GM19455 (cell line): ENCODE measurements at regions not wholly inside any gene's neighbourhood (a gene's known extent, or its start where the extent isn't known, plus 50 kb on each side); places are given as distances from the start of the nearest gene placed in this dataset.
"Not testable (repeated sequence)": the region's sequence is repeated elsewhere in the genome, so short reads cannot be mapped to it uniquely, and the experiment has no call there.

Experiments used
- ATAC-seq: cut with Tn5 transposase; IDR thresholded peaks from one replicate; pipeline ENCODE4 v1.9.1; 2021; ENCODE audit not compliant: unreplicated experiment

GRCh38 chr2:31736695-31737454 is 156.1 kb upstream of the SRD5A2 start:
- no peak for ATAC-seq

- ATAC-seq = no peak
Measured at GRCh38 chr2:31735716-31736115, 155.0 kb upstream of the SRD5A2 start.

GRCh38 chr2:31729442-31730092 is 148.8 kb upstream of the SRD5A2 start:
- ATAC-seq = no peak

DNA sequence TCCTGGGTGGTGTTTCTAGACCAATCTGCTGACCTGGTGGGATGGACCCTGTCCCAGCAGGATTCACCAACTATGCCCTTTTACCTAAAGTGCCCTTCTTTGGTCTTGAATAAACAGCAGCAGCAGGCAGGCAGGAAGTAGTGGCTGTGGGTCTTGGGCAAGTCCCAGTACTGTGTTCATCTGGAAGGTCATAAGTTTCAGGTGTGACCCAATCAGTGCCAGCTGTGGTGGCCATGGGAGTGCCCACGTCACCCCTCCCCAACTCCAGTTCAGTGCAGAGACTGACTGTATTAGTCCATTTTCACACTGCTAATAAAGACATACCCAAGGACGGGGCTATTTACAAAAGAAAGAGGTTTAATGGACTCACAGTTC is 148.3 kb upstream of the SRD5A2 start:
- ATAC-seq = no peak

GRCh38 chr2:31728406-31729064 is 147.8 kb upstream of the SRD5A2 start:
- ATAC-seq = no peak

DNA sequence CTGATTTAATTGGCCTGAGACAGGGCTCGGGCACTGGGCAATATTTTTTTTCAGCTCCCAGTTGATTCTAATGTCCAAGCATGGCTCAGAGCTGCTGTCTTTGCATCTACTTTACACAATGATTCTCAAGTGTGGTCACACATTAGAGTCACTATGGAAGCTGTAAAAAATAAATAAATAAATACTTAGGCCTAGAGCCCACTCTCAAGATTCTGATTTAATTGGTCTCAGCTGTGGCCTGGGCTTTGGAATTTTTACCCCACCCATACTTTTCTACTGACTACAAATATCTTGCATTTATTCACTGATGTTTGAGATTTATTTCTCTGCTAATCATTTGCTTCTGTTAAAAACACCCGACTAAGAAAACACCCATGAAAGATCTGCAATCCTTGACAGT is 145.7 kb upstream of the SRD5A2 start:
- no peak for ATAC-seq

DNA sequence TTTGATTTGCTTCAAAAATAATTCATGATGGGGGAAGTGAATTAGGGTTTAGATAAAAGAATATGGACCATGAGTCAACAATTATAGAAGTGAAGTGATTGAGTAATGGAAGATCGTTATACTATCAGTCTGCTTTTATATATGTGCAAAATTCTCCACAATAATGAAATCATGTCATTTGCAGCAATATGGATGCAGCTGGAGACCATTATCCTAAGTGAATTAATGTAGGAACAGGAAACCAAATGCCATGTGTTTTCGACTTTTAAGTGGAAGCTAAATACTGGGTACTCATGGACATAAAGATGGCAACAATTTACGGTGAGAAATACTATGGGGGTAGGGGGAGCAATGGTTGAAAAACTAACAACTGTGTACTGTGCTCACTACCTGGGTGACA is 144.7 kb upstream of the SRD5A2 start:
- no peak for ATAC-seq

GRCh38 chr2:31711737-31712136 is 131.0 kb upstream of the SRD5A2 start:
- no peak for ATAC-seq

GRCh38 chr2:31710121-31710520 is 129.4 kb upstream of the SRD5A2 start:
- no peak for ATAC-seq

DNA sequence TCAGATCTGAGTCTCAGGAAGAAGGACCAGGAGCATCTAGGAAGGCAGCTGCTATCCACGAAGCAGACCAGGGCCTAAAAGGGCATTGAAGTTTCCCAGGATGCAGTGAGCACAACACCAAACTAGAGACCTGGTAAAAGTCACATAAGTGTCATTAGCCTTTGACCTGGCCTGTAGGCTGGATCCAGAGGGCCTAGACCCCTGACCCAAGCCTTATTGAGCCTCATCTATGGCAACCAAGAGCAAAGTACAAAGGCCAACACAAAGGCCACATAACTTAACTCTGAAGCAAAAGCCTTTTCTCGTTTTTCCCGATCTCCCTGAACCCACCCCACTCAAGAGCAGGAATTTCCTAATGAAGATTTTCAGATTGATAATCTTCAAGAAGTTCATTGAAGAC is 127.3 kb upstream of the SRD5A2 start:
- ATAC-seq = no peak

DNA sequence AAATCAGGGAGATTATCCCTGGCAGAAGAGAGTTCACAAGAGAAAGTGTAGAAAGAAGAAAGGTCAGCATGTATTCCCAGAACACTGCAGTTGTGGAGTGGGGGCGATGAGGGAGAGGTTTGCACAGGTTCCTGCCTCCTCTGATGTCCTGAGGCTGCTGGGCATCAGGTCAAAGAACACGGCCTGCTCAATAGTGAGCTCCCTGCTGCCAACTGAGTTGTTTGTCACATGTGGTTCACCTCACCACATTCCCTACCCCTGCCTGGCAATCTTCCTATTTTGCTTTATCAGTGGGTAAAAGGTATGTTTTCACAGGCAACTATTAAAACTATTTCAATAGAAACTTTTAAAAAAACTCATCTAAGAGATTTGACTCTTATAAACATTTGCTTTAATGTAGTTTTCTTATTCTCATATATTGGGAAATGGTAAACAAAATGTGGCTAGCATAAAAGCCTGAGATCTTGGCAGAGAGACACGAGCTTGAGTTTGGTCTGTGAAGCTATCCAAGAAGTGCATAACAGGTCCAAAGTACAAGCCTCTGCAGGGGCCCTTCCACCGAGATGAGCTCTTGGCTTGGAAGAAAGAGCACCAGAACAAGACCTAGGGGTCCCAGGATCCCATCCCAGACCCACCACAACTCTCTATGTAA is 123.9 kb upstream of the SRD5A2 start:
- no peak for ATAC-seq

GRCh38 chr2:31703253-31703652 is 122.5 kb upstream of the SRD5A2 start:
- ATAC-seq = no peak

DNA sequence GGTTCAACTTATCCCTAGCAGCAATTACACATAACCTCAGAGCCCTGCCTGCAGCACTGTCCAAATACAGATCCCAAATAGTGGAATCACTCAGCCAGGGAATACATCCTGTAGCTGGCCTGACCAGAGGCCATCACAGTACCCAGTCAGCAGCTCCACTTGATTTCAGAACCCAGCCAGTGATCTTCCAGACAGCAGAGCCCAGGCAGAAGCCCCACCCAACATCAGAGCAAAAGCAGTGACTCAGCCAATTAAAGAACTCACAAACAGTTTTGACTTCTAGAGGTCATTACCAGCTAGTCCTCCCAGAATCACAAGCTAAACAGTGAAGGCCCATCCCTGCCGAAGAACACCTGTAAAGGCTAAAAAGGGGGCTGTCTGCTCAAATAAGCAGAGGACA is 118.0 kb upstream of the SRD5A2 start:
- ATAC-seq = no peak

DNA sequence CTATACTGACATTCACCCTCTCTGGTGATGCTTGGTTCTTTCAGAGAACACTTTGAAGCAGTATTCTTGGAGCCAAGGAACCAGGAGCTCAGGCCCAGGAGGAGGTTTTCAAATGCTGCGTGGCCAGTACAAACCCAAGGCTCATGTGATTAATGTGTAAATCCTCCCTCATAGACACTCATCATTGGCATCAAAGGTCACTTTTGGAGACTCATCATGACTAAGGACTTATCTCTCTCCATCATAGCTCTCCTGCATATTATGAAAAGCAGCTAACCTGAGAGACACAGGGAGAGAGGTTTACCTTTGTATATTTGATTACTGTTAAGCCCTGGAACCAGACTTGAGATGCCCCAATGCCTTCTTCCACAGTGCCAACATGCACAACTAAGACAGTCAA is 115.3 kb upstream of the SRD5A2 start:
- no peak for ATAC-seq

DNA sequence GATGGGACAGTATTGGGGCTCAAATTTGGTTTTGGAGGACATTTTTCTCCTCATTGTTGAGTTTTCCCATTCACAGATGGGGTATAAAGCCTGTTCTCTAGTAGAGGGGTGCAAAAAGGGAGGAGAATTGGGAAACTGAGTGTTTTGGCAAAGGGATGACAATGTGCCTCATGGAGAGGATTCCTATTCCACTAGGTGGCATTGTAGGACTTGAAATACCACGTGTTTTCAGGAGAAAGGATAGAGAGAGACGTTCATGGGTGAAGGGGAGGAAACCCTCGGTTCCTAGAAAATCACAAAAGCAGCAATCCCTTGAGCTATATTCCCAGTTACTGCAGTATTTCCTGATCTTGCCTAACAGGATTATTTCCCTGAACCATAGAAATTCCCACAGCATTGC is 113.7 kb upstream of the SRD5A2 start:
- ATAC-seq = no peak

GRCh38 chr2:31693882-31694281 is 113.1 kb upstream of the SRD5A2 start:
- ATAC-seq = no peak

DNA sequence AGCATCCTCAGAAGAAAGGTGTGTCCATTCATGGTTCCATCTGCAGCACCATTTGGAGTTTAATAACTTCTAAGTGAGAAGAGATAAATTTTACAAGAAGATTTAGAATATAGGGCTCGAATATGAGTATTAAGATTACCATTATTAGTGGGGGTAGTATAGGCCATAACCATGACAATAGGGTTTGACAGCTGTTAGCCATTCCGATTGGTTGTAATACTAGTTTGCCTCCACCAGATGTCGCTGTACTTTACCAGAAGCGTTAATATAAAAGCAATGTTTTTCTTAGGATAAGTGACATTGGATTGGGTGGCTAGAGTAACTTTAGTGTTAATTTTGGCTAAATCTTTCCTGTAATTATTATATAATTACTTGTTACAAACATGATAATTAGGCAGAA is 107.5 kb upstream of the SRD5A2 start:
- no peak for ATAC-seq

- not testable (repeated sequence) for ATAC-seq
Measured at GRCh38 chr2:31683506-31683905, 102.8 kb upstream of the SRD5A2 start.

- no peak for ATAC-seq
Measured at GRCh38 chr2:31675485-31675901, 94.8 kb upstream of the SRD5A2 start.

DNA sequence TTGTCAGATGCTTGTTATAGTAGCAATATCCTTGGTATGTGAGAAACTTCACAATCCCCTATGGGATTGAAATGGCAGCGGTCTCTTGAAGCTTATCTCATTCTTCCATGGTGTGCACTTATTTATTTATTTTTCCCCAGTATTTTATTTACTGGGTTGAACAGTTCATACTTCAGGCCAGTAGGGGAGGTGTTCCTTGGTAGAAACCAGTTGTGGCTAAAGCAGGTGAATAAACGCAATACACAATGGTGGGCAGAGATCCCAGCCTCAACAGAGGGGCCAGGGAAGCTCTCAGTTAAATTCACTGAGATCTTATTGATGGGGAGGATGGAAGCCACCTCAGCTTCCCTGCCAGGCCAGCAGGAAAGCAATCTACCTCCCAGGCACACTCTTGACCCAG is 93.7 kb upstream of the SRD5A2 start:
- ATAC-seq = no peak

DNA sequence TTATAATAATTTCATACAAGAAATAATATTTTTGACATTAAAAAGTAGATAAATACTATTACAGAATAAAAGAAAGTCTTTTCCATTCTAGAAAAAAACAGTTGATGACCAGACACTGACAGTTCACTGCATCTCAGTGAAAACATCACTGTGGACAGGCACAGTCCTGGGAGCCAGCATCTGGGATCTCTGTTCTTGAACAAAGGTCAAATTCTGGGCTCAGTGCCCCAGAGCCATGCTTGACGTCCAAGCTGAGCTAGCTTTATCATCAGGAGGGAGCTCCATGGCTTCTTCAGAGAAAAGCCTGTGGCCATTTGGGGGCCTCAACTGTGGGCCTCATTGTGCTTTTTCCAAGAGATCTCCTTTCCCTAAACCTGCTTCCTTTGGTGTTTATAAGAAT is 86.1 kb upstream of the SRD5A2 start:
- ATAC-seq = no peak
